Mesenchymal stem cell (in vitro differentiated cells and primary cell): ENCODE measurements at regions not wholly inside any gene's neighbourhood (a gene's known extent, or its start where the extent isn't known, plus 50 kb on each side); places are given as distances from the start of the nearest gene placed in this dataset.
"Not testable (repeated sequence)": the region's sequence is repeated elsewhere in the genome, so short reads cannot be mapped to it uniquely, and the experiment has no call there.

Experiments used
- DNase-seq: peaks from one replicate; pipeline ENCODE4 v3.0.0-alpha.2; 2013
- H2AFZ ChIP-seq: one replicate; pipeline ENCODE4 v1.6.1; 2013; ENCODE audit warnings: low read depth, mild to moderate bottlenecking, control low read depth, inconsistent platforms, low read length, moderate library complexity
- H2AK5ac ChIP-seq: 2 replicates; pipeline ENCODE4 v1.6.1; 2013; ENCODE audit warnings: low read length, moderate library complexity, mild to moderate bottlenecking, inconsistent platforms; ENCODE audit not compliant: severe bottlenecking
- H2BK120ac ChIP-seq: one replicate; pipeline ENCODE4 v1.6.1; 2013; ENCODE audit warnings: low read depth, mild to moderate bottlenecking, inconsistent platforms, low read length, moderate library complexity
- H2BK12ac ChIP-seq, 2 experiments: one replicate each; pipeline ENCODE4 v1.6.1; 2013; ENCODE audit warnings: inconsistent platforms in 2 of 2, low read length in 2 of 2, mild to moderate bottlenecking in 2 of 2, moderate library complexity in 2 of 2, control low read depth in 1 of 2
- H2BK15ac ChIP-seq: one replicate; pipeline ENCODE4 v1.6.1; 2013; ENCODE audit warnings: mild to moderate bottlenecking, low read depth, inconsistent platforms; ENCODE audit not compliant: poor library complexity, severe bottlenecking
- H2BK5ac ChIP-seq: 2 replicates; pipeline ENCODE4 v1.6.1; 2013; ENCODE audit warnings: low read depth, mild to moderate bottlenecking, low read length, control low read depth, inconsistent platforms; ENCODE audit not compliant: poor library complexity, severe bottlenecking
- H3K14ac ChIP-seq, 2 experiments: one replicate each; pipeline ENCODE4 v1.6.1; 2013; ENCODE audit warnings: inconsistent platforms in 2 of 2, low read length in 2 of 2, control low read depth in 1 of 2, mild to moderate bottlenecking in 1 of 2, moderate library complexity in 1 of 2
- H3K18ac ChIP-seq, 2 experiments: one replicate each; pipeline ENCODE4 v1.6.1; 2013; ENCODE audit warnings: inconsistent platforms in 2 of 2, low read length in 2 of 2, control low read depth in 1 of 2, low read depth in 1 of 2, mild to moderate bottlenecking in 1 of 2
- H3K23ac ChIP-seq, 2 experiments: one replicate each; pipeline ENCODE4 v1.6.1; 2013; ENCODE audit warnings: inconsistent platforms in 2 of 2, low read length in 2 of 2, mild to moderate bottlenecking in 2 of 2, moderate library complexity in 2 of 2, control low read depth in 1 of 2
- H3K27ac ChIP-seq: 2 replicates; pipeline ENCODE4 v1.5.1; 2013; ENCODE audit warnings: mild to moderate bottlenecking, moderate library complexity, low read length, control low read depth, inconsistent platforms; ENCODE audit not compliant: poor library complexity, severe bottlenecking
- H3K27me3 ChIP-seq, 2 experiments: 2 replicates each; pipeline versions ENCODE4 v1.6.1 to v1.7.0; 2013; ENCODE audit warnings: low read length in 2 of 2, mild to moderate bottlenecking in 2 of 2, moderate library complexity in 2 of 2, control low read depth in 1 of 2, inconsistent platforms in 1 of 2; ENCODE audit not compliant: control insufficient read depth in 1 of 2, insufficient read depth in 1 of 2
- H3K36me3 ChIP-seq, 2 experiments: 2 replicates each; pipeline versions ENCODE4 v1.6.1 to v1.7.0; 2013; ENCODE audit warnings: low read length in 2 of 2, control low read depth in 1 of 2, inconsistent platforms in 1 of 2, low read depth in 1 of 2, mild to moderate bottlenecking in 1 of 2; ENCODE audit not compliant: insufficient read depth in 2 of 2, control insufficient read depth in 1 of 2
- H3K4ac ChIP-seq, 2 experiments: one replicate each; pipeline ENCODE4 v1.6.1; 2013; ENCODE audit warnings: inconsistent platforms in 2 of 2, low read length in 2 of 2, mild to moderate bottlenecking in 2 of 2, moderate library complexity in 2 of 2, control low read depth in 1 of 2, low read depth in 1 of 2
- H3K4me1 ChIP-seq: 2 replicates; pipeline ENCODE4 v1.6.1; 2013; ENCODE audit warnings: low read depth, low read length, control low read depth; ENCODE audit not compliant: control insufficient read depth, insufficient read depth
- H3K4me2 ChIP-seq: 2 replicates; pipeline ENCODE4 v1.6.1; 2013; ENCODE audit warnings: low read length, mild to moderate bottlenecking, inconsistent platforms; ENCODE audit not compliant: poor library complexity, severe bottlenecking
- H3K4me3 ChIP-seq, 2 experiments: 2 replicates each; pipeline versions ENCODE4 v1.5.1 to v1.7.0; 2013; ENCODE audit warnings: low read length in 2 of 2, mild to moderate bottlenecking in 2 of 2, control low read depth in 1 of 2, low read depth in 1 of 2; ENCODE audit not compliant: insufficient read depth in 1 of 2
- H3K79me1 ChIP-seq: replicated peaks from 2 replicates; pipeline ENCODE4 v1.6.1; 2013; ENCODE audit warnings: mild to moderate bottlenecking, control low read depth, low read length, inconsistent platforms; ENCODE audit not compliant: poor library complexity, severe bottlenecking
- H3K9ac ChIP-seq: 2 replicates; pipeline ENCODE4 v1.7.0; 2013; ENCODE audit warnings: mild to moderate bottlenecking, low read length, moderate library complexity
- H3K9me3 ChIP-seq: 2 replicates; pipeline ENCODE4 v1.7.0; 2013; ENCODE audit warnings: mild to moderate bottlenecking, low read length; ENCODE audit not compliant: control insufficient read depth
- H4K8ac ChIP-seq: one replicate; pipeline ENCODE4 v1.6.1; 2013; ENCODE audit warnings: inconsistent platforms, mild to moderate bottlenecking, low read length, moderate library complexity
- H4K91ac ChIP-seq: one replicate; pipeline ENCODE4 v1.6.1; 2013; ENCODE audit warnings: mild to moderate bottlenecking, low read length, inconsistent platforms
- WGBS: methylation state at CpG from one replicate; pipeline ENCODE4 v1.1.7; 2013; ENCODE audit warnings: mixed read lengths; 5-methylcytosine and 5-hydroxymethylcytosine counted together

- Histone ChIP-seq H4K8ac (no peak overlapping the region), H3K27me3 (no peaks in the 10 kb centered on the region), H2AK5ac (no peak overlapping the region), H2BK15ac (no peak overlapping the region), H3K23ac (no peak overlapping the region), H4K91ac (no peak overlapping the region), H3K4me1 (no peaks in the 10 kb centered on the region), H3K27ac (no peak overlapping the region), H3K9ac (no peak overlapping the region), H3K4me2 (no peak overlapping the region), H2BK12ac (no peak overlapping the region), H2BK5ac (no peak overlapping the region), H3K36me3 (no peaks in the 10 kb centered on the region), H3K79me1 (no peaks in the 10 kb centered on the region), H3K14ac (no peak overlapping the region), H2BK120ac (no peak overlapping the region), H3K9me3 (no peaks in the 10 kb centered on the region), H2AFZ (no peak overlapping the region), H3K4ac (no peak overlapping the region), H3K18ac (no peak overlapping the region), H3K4me3 (no peak overlapping the region)
- DNase-seq, result no peak
These were observed 429.9 kb downstream of the KCNJ2 start for GRCh38 chr17:70599198-70599597.

GRCh38 chr17:70599945-70600344 lies 430.6 kb downstream of the KCNJ2 start:
- not testable (repeated sequence) for H3K14ac ChIP-seq, H2BK120ac ChIP-seq, H3K9ac ChIP-seq, H3K27me3 ChIP-seq, H3K36me3 ChIP-seq, H3K4me3 ChIP-seq, H3K79me1 ChIP-seq, H2BK12ac ChIP-seq, H4K8ac ChIP-seq, H3K27ac ChIP-seq, H4K91ac ChIP-seq, H3K9me3 ChIP-seq, H3K23ac ChIP-seq, H3K4me1 ChIP-seq, H2AFZ ChIP-seq, H3K4ac ChIP-seq, H3K4me2 ChIP-seq, H2BK15ac ChIP-seq, H2AK5ac ChIP-seq, DNase-seq, H3K18ac ChIP-seq, H2BK5ac ChIP-seq
- WGBS, result 100% methylated on average over 3 of the region's 3 CpGs

- DNase-seq, result no peak
- Histone ChIP-seq H3K79me1 (no peaks in the 10 kb centered on the region), H4K91ac (no peak overlapping the region), H2BK12ac (no peak overlapping the region), H3K9me3 (no peaks in the 10 kb centered on the region), H4K8ac (no peak overlapping the region), H3K36me3 (no peaks in the 10 kb centered on the region), H3K27me3 (no peaks in the 10 kb centered on the region), H2BK15ac (no peak overlapping the region), H3K14ac (no peak overlapping the region), H3K4me2 (no peak overlapping the region), H3K23ac (no peak overlapping the region), H2AK5ac (no peak overlapping the region), H2BK120ac (no peak overlapping the region), H3K27ac (no peak overlapping the region), H3K4ac (no peak overlapping the region), H2AFZ (no peak overlapping the region), H3K4me1 (no peaks in the 10 kb centered on the region), H2BK5ac (no peak overlapping the region), H3K4me3 (no peak overlapping the region), H3K9ac (no peak overlapping the region), H3K18ac (no peak overlapping the region)
- 81% methylated on average over 3 of the region's 4 CpGs for whole genome bisulfite sequencing
These were observed 433.9 kb downstream of the KCNJ2 start for GRCh38 chr17:70603226-70603625.

DNA sequence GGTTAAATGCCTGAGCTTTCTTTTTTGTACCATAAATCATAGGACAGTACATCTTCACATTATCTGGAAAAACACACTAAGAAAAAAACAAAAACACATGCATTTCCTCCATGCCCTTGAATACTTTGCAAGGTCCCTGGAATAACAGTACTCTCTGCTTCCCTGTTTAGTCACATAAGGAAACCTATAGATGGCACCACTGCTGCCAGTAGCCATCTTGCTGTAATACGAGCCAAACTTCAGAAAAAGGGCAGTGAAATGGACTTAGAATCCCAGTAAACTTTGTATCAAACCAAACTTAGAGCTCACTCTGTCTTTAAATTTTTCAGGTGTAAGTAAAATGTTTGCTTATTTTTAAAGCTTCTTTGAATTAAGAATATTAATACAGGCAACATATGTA lies 435.5 kb downstream of the KCNJ2 start:
- Histone ChIP-seq H4K91ac (no peak overlapping the region), H3K9ac (no peak overlapping the region), H2AK5ac (no peak overlapping the region), H3K14ac (no peak overlapping the region), H3K4me3 (no peak overlapping the region), H3K4ac (no peak overlapping the region), H3K4me2 (no peak overlapping the region), H2AFZ (no peak overlapping the region), H2BK12ac (no peak overlapping the region), H2BK5ac (no peak overlapping the region), H3K36me3 (no peaks in the 10 kb centered on the region), H2BK120ac (no peak overlapping the region), H3K23ac (no peak overlapping the region), H4K8ac (no peak overlapping the region), H3K27me3 (no peaks in the 10 kb centered on the region), H2BK15ac (no peak overlapping the region), H3K18ac (no peak overlapping the region), H3K4me1 (no peaks in the 10 kb centered on the region), H3K27ac (no peak overlapping the region), H3K79me1 (no peaks in the 10 kb centered on the region), H3K9me3 (no peaks in the 10 kb centered on the region)
- DNase-seq, result no peak
- WGBS, result 67% methylated on average over 1 of the region's 1 CpG
